ENCODE measurements at regions not wholly inside any gene's neighbourhood (a gene's known extent, or its start where the extent isn't known, plus 50 kb on each side); places are given as distances from the start of the nearest gene placed in this dataset.

GRCh38 chr18:1575084-1575483 is 670.4 kb downstream of the ADCYAP1 start:
- TF ChIP-seq CTCF (IDR thresholded peaks at IDR 0.05) (no peak), ZFX (IDR thresholded peaks at IDR 0.05; ENCODE audit: borderline replicate concordance) (no peak)

Measured in 22Rv1 (cell line).